CD4-positive, alpha-beta T cell treated with Interleukin-15 for 1 hour (primary cell): ENCODE measurements at regions not wholly inside any gene's neighbourhood (a gene's known extent, or its start where the extent isn't known, plus 50 kb on each side); places are given as distances from the start of the nearest gene placed in this dataset.
"Not testable (repeated sequence)": the region's sequence is repeated elsewhere in the genome, so short reads cannot be mapped to it uniquely, and the experiment has no call there.

Source experiments
- DNase-seq: peaks from one replicate; pipeline ENCODE4 v3.0.0-alpha.2; 2020

- no peak for DNase-seq
These were observed 362.6 kb downstream of the QKI start for GRCh38 chr6:163776906-163777686.

DNA sequence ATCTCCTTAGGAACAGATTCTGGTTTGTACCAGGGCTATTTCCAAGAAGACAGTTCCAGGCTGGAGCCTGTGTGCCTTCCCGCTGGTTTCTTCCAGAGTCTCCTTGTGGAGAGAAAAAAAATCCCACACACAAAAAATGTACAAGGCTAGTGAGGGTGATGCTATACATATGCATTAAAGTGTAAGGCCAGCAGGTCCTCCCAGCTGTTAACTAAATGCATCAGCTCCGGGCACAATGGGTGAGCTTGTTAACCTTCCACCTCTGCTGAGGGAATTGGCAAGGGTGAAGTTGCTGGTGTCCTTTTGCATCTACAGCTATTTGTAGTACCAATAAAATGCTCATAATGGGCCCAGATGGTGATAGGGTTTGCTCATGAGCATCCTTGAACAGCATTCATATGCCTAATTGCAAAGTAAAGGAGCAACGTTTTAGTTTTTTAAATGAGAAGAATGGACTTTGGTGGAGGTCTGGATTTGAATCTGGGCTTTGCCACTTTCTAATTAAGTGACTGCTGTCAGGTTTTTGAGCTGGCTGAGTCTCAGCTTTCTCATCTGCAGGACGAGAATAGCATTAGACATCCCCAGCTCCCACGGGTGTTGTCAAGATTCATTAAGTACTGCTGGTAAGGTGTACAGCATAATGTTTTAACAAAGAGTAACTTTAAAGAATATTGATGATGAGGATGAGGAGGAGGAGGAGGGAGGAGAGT, 361.8 kb downstream of the QKI start:
- DNase-seq: no peak

GRCh38 chr6:163775313-163775712, 360.8 kb downstream of the QKI start:
- no peak for DNase-seq

GRCh38 chr6:163774485-163774884, 360.0 kb downstream of the QKI start:
- no peak for DNase-seq

- DNase-seq: no peak
These were observed 359.1 kb downstream of the QKI start for GRCh38 chr6:163773646-163774045.

GRCh38 chr6:163772701-163773100, 358.2 kb downstream of the QKI start:
- DNase-seq: no peak

- no peak for DNase-seq
These were observed 356.7 kb downstream of the QKI start for GRCh38 chr6:163771180-163771579.

DNA sequence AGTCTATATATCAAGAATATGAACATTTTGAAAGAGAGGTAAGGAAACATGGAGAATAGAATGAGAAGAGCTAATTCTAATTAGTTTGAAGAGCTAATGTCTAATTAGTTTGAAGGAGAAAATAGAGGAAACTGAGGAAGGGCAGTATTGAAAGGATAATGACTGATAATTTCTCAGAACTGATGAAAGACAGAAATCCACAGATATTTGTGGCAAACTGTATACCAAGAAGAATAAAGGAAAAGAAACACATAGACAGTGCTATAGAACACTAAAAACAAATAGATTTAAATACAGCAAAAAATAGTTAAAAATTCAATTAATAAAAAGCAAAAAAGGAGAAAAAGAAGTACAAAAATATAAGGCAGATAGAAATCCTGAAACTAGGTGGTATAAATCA, 354.4 kb downstream of the QKI start:
- DNase-seq: no peak

DNA sequence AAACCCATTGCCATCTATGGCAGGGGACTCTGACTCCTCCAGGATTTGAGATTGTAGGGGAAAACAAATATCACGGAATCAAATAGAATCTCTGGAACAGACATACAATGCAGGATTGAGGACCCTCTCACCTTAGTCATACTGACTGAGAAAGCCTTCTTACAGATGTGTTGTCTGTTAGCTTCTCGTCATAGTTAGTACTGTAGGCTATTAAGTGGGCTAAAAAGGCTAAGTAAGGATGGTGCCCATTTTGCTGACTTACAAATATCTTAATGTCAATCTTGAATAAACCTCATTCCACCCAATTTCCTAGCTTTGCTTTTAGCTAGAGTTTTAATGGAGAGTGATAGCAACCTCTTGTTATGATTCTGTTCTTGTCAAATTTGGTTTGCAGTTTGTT, 352.4 kb downstream of the QKI start:
- no peak for DNase-seq

DNA sequence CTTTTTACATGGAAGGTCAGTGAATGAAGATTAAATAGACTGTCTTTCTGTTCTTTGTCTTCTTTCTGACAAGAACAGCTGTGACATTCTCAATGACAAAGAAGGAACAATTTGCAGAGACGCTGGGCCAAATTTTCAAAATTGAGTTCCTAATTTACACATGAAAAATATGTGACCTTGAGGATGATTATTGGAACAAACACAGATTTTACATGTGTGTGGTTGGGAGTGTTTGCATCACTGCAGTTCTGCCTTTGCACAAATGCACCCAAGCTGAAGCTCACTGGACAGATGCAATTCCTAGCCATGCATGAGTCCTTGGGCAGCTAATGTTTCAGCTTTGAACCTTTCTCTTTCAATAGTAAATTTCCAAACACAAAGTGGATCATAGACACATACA, 350.8 kb downstream of the QKI start:
- no peak for DNase-seq

DNA sequence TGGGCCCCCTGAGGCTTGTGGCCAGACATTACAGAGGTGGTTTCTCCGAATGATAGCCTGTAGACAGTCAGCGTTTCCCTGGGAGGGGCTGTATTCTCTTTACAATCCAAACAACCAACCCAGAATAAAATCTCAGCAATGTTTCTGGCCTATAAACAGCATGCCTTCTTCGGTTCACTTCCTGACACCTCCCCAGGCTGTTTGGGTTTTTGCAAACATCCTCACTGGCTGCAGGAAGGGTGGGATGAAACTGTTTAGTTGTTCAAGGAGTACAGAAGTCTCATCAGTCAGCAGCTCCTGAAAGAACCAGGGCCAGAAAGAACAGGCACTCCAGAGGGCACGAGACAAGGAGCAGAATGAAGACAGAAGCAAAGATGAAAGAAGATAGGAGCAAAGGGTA, 350.0 kb downstream of the QKI start:
- DNase-seq: no peak

GRCh38 chr6:163761481-163761880, 347.0 kb downstream of the QKI start:
- DNase-seq: no peak

- no peak for DNase-seq
These were observed 346.3 kb downstream of the QKI start for GRCh38 chr6:163760860-163761259.

GRCh38 chr6:163759542-163759941, 345.0 kb downstream of the QKI start:
- no peak for DNase-seq

GRCh38 chr6:163757520-163757919, 343.0 kb downstream of the QKI start:
- DNase-seq: no peak

GRCh38 chr6:163756079-163756478, 341.6 kb downstream of the QKI start:
- peak; percentile 61 for DNase-seq

GRCh38 chr6:163754866-163755265, 340.3 kb downstream of the QKI start:
- DNase-seq: peak; percentile 53

DNA sequence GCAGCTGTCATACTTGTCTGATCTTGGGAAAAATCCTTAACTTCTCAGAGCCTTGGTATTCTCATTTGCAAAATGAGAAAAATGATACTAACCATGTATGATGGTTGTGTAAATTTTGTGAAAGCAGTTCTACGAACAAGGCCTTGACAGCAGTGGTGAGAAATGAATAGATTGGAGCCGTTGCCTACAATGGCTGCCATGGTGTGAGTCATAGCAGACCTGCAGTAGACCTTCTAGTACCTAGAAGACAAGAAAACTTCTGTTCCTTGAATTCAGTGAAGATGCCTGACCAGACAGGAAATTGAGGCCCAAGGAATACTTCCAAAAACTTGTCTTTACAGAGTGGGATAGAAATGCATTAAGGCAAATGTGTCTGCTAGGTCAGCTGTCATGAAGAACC, 338.9 kb downstream of the QKI start:
- DNase-seq: no peak

GRCh38 chr6:163752446-163752845, 337.9 kb downstream of the QKI start:
- no peak for DNase-seq

- peak; percentile 43 for DNase-seq
These were observed 336.6 kb downstream of the QKI start for GRCh38 chr6:163751032-163751525.

- no peak for DNase-seq
These were observed 336.0 kb downstream of the QKI start for GRCh38 chr6:163750431-163751031.

- no peak for DNase-seq
These were observed 334.4 kb downstream of the QKI start for GRCh38 chr6:163748886-163749285.

DNA sequence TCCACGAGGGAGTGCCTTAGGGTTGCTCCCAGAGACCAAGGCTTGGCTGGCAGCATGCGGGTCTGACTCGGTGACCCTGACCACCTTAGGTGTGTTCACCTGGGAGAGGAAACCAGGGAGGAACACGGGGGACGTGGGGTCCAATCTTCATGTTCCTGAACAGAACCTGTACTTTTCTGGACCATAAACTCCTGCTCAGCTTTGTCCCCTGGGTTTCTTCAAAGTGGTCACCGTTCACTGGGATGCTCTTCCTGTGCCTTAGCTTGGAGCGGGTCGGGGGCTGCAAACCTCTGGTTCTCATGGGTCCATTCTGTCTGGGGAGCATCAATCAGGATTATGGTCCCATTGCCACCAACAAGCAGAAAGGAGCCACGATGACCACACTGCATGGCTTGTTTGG, 333.5 kb downstream of the QKI start:
- DNase-seq: no peak

GRCh38 chr6:163747058-163747457, 332.5 kb downstream of the QKI start:
- not testable (repeated sequence) for DNase-seq
